Thyroid gland (tissue), 4 donors: ENCODE measurements at regions not wholly inside any gene's neighbourhood (a gene's known extent, or its start where the extent isn't known, plus 50 kb on each side); places are given as distances from the start of the nearest gene placed in this dataset.
"Not testable (repeated sequence)": the region's sequence is repeated elsewhere in the genome, so short reads cannot be mapped to it uniquely, and the experiment has no call there.

ENCODE experiments used
- DNase-seq, 2 donors: peaks; one replicate each; pipeline ENCODE4 v3.0.0-alpha.2; 2019
- H3K27ac ChIP-seq, 3 donors: fragments of 200-600 bp; sonication (generic); 1 replicate in 2 of 3; 2 replicates in 1 of 3; pipeline ENCODE4 v1.5.1; 2016 to 2019; ENCODE audit warnings: mild to moderate bottlenecking in 1 of 3, moderate library complexity in 1 of 3
- H3K27me3 ChIP-seq: fragments of 200-600 bp; sonication (generic); one replicate; pipeline ENCODE4 v1.5.1; 2019
- H3K36me3 ChIP-seq, 2 donors: fragments of 200-600 bp; sonication (generic); one replicate each; pipeline ENCODE4 v1.5.1; 2016 to 2019
- H3K4me1 ChIP-seq, 2 donors: fragments of 200-600 bp; sonication (generic); one replicate each; pipeline ENCODE4 v1.5.1; 2017 to 2019
- H3K4me3 ChIP-seq, 3 donors: fragments of 200-600 bp; sonication (generic); replicated peaks in 1 of 3; 1 replicate in 2 of 3; 2 replicates in 1 of 3; pipeline ENCODE4 v1.5.1; 2016; ENCODE audit warnings: mild to moderate bottlenecking in 1 of 3
- H3K9me3 ChIP-seq: fragments of 200-600 bp; sonication (generic); one replicate; pipeline ENCODE4 v1.5.1; 2017
- CTCF ChIP-seq, 6 experiments: fragments of 200-600 bp in 3 of 6; fragments of 450-650 bp in 3 of 6; sonication (generic) in 3 of 6; IDR thresholded peaks; one replicate each; pipeline ENCODE4 v1.5.1; 2016 to 2019; ENCODE audit warnings: antibody characterized with exemption in 6 of 6, mild to moderate bottlenecking in 2 of 6, inconsistent platforms in 1 of 6, moderate library complexity in 1 of 6
- POLR2A ChIP-seq, 2 donors: fragments of 450-650 bp; IDR thresholded peaks; one replicate each; pipeline ENCODE4 v1.6.1; 2017; ENCODE audit warnings: antibody characterized with exemption in 2 of 2, mild to moderate bottlenecking in 2 of 2, moderate library complexity in 1 of 2
- WGBS, 2 donors: methylation state at CpG; one replicate each; pipeline ENCODE4 v1.1.5; 2017; 5-methylcytosine and 5-hydroxymethylcytosine counted together
- intact Hi-C: fragments of 100-400 bp; cut with DNase I; formaldehyde crosslinking; loops from one replicate; pipeline ENCODE4 v1.15.1; 2023

- Histone ChIP-seq H3K4me1 (no peaks in the 10 kb centered on the region), H3K27ac (no peak overlapping the region), H3K4me3 (no peak overlapping the region), H3K27me3 (no peaks in the 10 kb centered on the region), H3K9me3 (no peaks in the 10 kb centered on the region), H3K36me3 (no peaks in the 10 kb centered on the region)
- no peak for TF ChIP-seq CTCF (IDR thresholded peaks at IDR 0.05)
- TF ChIP-seq POLR2A (IDR thresholded peaks at IDR 0.05) = no peak
- intact Hi-C loops = no loop called here
- no peak for DNase-seq
- 85 to 93% methylated on average over 3 of the region's 3 CpGs for WGBS, 2 donors
Measured at GRCh38 chr6:140661691-140662090, 1287.2 kb upstream of the CITED2 start.

- no peaks in the 10 kb centered on the region for H3K9me3 ChIP-seq
- H3K27ac ChIP-seq = no peak overlapping the region
- intact Hi-C loops = no loop called here
- H3K27me3 ChIP-seq = no peaks in the 10 kb centered on the region
- H3K4me3 ChIP-seq = no peak overlapping the region
- no peak for DNase-seq
- no peaks in the 10 kb centered on the region for H3K4me1 ChIP-seq
- 79 to 85% methylated on average over 2 of the region's 2 CpGs for WGBS, 2 donors
- H3K36me3 ChIP-seq = no peaks in the 10 kb centered on the region
- TF ChIP-seq CTCF (IDR thresholded peaks at IDR 0.05) (no peak), POLR2A (IDR thresholded peaks at IDR 0.05) (no peak)
Measured at GRCh38 chr6:140660295-140660694, 1285.8 kb upstream of the CITED2 start.

GRCh38 chr6:140653972-140654371, 1279.5 kb upstream of the CITED2 start:
- no peaks in the 10 kb centered on the region for H3K36me3 ChIP-seq
- intact Hi-C loops = no loop called here
- H3K4me1 ChIP-seq = no peaks in the 10 kb centered on the region
- TF ChIP-seq POLR2A (IDR thresholded peaks at IDR 0.05) (no peak), CTCF (IDR thresholded peaks at IDR 0.05) (no peak)
- no peak overlapping the region for H3K27ac ChIP-seq
- H3K27me3 ChIP-seq = no peaks in the 10 kb centered on the region
- no peak overlapping the region for H3K4me3 ChIP-seq
- DNase-seq = no peak
- no peaks in the 10 kb centered on the region for H3K9me3 ChIP-seq

GRCh38 chr6:140653506-140653905, 1279.1 kb upstream of the CITED2 start:
- Histone ChIP-seq H3K4me1 (no peaks in the 10 kb centered on the region), H3K27ac (no peak overlapping the region), H3K27me3 (no peaks in the 10 kb centered on the region), H3K9me3 (no peaks in the 10 kb centered on the region), H3K4me3 (no peak overlapping the region), H3K36me3 (no peaks in the 10 kb centered on the region)
- TF ChIP-seq CTCF (IDR thresholded peaks at IDR 0.05) (no peak), POLR2A (IDR thresholded peaks at IDR 0.05) (no peak)
- no peak for DNase-seq
- intact Hi-C loops = no loop called here

- DNase-seq, H3K27me3 ChIP-seq, H3K9me3 ChIP-seq, H3K4me1 ChIP-seq, H3K36me3 ChIP-seq, H3K4me3 ChIP-seq, H3K27ac ChIP-seq, intact Hi-C loops: not testable (repeated sequence)
- 90 to 95% methylated on average over 3 of the region's 3 CpGs for WGBS, 2 donors
Measured at GRCh38 chr6:140649502-140649901, 1275.1 kb upstream of the CITED2 start.

GRCh38 chr6:140647322-140647721, 1272.9 kb upstream of the CITED2 start:
- H3K4me3 ChIP-seq, intact Hi-C loops: not testable (repeated sequence)

More at GRCh38 chr6:140647322-140647721, 1272.9 kb upstream of the CITED2 start:
- H3K4me1 ChIP-seq, H3K9me3 ChIP-seq, DNase-seq, H3K27ac ChIP-seq, H3K27me3 ChIP-seq, H3K36me3 ChIP-seq: not testable (repeated sequence)
